H54 (cell line): ENCODE measurements at regions not wholly inside any gene's neighbourhood (a gene's known extent, or its start where the extent isn't known, plus 50 kb on each side); places are given as distances from the start of the nearest gene placed in this dataset.
A peak's percentile ranks its signal among the peaks of the same experiment; 100 is the strongest.
"Not testable (repeated sequence)": the region's sequence is repeated elsewhere in the genome, so short reads cannot be mapped to it uniquely, and the experiment has no call there.

Experiments
- DNase-seq: peaks from one replicate; pipeline ENCODE4 v3.0.0; 2011; ENCODE audit warnings: low spot score, mixed read lengths; ENCODE audit not compliant: insufficient read length
- FAIRE-seq: peaks from 3 replicates; lab custom pipeline; 2011; peaks lifted over from hg19 to GRCh38; lab: Jason Lieb, UNC
- POLR2A ChIP-seq: IDR thresholded peaks from 2 replicates; pipeline ENCODE4 v1.6.1; 2011; ENCODE audit warnings: low read depth, mild to moderate bottlenecking, low read length

GRCh38 chr9:103210607-103211006, 215.5 kb downstream of the CYLC2 start:
- FAIRE-seq (no peak), DNase-seq (no peak)
- TF ChIP-seq POLR2A: no peak

DNA sequence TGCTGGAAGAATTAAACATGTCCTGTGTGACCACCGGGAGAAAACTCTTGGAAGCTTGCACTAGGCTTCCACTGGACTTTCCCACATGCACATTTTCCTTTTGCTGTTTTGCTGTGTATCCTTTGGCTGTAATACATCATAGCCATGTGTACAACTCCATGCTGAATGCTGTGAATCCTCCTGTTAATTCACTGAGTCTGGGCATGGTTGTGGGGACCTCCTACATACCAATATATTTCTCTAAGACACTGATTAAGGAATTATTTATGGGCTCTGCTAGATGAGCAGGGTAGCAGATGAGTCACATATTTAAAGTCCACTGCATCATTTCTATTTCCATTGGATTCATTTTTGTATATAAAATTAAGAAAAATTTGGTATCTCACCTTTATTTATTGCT, 220.1 kb downstream of the CYLC2 start:
- TF ChIP-seq POLR2A: no peak
- no peak for FAIRE-seq
- DNase-seq: no peak

DNA sequence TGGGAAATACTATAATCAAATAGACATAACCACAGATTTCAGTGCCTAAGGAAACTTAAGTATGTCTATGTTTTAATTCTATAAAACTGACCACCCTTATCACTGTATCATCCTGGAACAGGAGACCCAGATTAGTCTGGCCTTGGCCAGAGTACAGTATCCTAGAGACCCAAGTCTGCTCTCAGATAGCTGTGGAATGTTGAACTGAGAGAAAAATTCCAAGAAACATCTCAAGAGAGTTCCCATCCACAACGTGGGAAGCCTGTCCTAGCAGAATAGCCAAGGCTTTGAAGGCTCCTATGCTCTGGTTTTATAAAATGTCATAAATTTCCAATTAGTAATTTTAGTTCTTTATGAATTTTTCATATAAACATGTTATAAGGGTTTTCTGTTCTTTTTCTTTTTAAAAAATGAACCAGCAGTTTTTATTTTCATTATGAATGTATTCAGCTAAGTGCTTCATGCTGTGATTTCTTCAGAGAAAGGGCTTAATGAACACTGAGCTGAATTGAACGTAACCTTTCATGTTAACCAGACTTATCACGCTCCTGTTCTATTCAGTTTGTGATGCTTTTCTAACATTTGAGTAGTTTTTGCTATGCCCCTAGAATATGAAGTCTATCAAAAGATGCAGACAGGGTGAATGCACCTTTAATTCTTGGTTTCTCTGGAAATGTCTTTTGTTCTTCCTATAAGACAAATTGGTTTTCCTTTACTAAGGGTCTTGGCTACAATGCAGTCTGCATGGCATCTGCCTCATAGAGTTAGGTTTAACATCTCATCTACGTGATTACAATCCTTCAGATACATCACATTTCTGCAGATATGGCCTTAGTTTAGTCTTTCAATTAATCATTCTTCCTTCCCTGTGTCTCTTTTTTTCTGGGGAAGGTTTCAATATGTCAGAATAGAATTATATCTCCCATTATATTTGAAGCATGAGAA, 230.8 kb downstream of the CYLC2 start:
- FAIRE-seq (peak; percentile 57), DNase-seq (no peak)
- no peak for TF ChIP-seq POLR2A

- TF ChIP-seq POLR2A: no peak
- no peak for FAIRE-seq
- no peak for DNase-seq
Observed at GRCh38 chr9:103226647-103227013, 231.5 kb downstream of the CYLC2 start.

- not testable (repeated sequence) for FAIRE-seq, DNase-seq
Observed at GRCh38 chr9:103237571-103238109, 242.5 kb downstream of the CYLC2 start.

DNA sequence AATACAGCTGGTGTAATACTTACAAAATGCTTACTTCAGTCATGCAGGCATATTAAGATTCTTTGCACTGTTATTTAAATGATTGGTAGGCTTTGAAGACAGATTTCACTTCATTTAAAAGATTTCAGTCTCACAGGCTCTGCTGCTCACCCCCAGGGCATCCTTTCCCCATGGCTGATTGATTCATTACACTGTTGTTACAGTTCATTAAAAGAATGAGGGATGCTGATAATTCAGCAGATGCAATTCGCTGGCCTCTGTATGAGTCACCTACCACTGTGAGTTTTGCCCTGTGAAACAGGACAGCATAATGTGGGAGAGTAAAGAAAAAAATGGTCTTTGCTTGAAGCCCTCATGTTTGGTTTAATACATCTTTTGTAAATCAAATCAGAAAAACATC, 246.9 kb downstream of the CYLC2 start:
- TF ChIP-seq POLR2A: no peak
- DNase-seq (peak; percentile 6), FAIRE-seq (peak; percentile 96)

- DNase-seq (no peak), FAIRE-seq (no peak)
- no peak for TF ChIP-seq POLR2A
Observed at GRCh38 chr9:103242486-103242885, 247.4 kb downstream of the CYLC2 start.

DNA sequence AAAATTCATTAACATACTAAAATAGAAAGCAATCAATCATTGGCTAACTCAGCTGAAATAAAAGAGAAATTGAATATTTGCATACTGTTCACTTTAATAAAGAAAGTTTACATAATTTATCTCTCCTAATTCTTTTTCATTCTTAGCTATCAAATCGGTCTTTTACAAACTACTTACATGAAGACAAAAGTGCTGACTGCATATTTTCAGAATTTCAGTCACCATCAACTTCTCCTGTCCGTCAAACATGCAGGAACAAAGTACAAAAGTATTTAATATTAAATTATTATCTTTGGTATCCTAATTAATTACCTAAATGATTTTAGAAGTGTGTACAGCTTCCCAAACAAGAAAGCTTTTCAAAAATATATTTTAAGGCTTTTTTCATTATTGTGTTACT, 248.4 kb downstream of the CYLC2 start:
- FAIRE-seq (no peak), DNase-seq (no peak)
- no peak for TF ChIP-seq POLR2A

- DNase-seq: no peak
- no peak for TF ChIP-seq POLR2A
- peak; percentile 95 for FAIRE-seq
Observed at GRCh38 chr9:103245369-103245768, 250.2 kb downstream of the CYLC2 start.

DNA sequence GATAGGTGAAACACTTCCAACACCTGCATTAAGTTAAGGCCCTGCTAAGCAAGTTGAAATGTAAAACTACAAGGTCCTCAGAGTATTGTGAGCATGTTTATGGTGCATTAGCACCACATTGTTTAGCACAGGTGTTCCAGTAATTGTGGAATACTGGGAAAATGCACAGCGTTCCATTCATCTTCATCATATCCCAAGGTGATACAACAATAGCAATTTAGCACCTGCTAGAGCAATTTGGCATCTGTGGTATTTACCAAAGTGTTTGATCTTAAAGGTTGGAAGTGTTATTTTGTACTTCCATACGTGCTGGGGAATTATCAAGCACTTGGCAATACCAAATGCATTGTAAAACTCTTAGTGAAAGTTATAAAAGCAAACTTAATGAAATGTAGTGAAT, 266.8 kb downstream of the CYLC2 start:
- no peak for TF ChIP-seq POLR2A
- FAIRE-seq (peak; percentile 27), DNase-seq (no peak)

DNA sequence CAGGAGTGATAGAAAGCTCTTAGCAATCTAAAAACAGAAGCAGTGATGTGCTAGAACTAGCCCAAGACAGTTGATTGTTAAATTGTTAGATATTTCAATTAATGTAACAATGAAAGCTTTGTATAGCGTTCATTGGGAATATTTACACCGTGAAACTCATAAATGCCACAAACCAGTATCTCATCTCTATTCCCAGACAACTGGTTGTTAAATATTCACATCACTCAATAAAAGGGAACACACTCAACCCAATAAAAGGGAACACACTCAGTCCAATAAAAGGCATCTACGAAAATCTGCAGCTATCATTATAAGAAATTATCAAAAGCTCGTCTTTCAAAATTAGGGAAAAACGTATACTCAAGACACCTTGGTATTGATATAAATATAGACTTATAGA, 270.9 kb downstream of the CYLC2 start:
- DNase-seq (no peak), FAIRE-seq (no peak)
- no peak for TF ChIP-seq POLR2A

- peak; percentile 30 for FAIRE-seq
- TF ChIP-seq POLR2A: no peak
- DNase-seq: no peak
Observed at GRCh38 chr9:103277240-103277639, 282.1 kb downstream of the CYLC2 start.

- DNase-seq: no peak
- no peak for TF ChIP-seq POLR2A
- FAIRE-seq: no peak
Observed at GRCh38 chr9:103281126-103281525, 286.0 kb downstream of the CYLC2 start.

DNA sequence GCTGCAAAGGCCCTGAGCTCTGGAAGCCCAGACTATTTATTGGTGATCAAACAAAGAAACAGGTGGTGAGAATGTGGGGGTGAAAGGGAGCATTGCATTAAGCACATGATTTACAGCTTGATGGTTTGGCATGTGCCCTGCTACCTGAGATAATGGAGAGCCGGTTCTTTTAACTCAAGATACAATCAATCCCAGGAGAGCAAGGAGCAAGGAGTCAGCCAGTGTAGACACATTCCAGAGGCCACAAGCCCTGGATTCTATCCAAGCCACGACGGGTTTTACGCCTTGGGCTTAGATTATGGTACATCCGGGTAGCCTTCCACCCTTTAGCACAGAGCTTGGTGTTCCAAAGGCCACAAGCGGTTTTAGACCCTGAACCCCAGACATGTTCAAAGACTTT, 292.2 kb downstream of the CYLC2 start:
- FAIRE-seq: no peak
- DNase-seq: no peak
- no peak for TF ChIP-seq POLR2A

- no peak for DNase-seq
- no peak for TF ChIP-seq POLR2A
- peak; percentile 30 for FAIRE-seq
Observed at GRCh38 chr9:103296189-103296588, 301.1 kb downstream of the CYLC2 start.
